ENCODE measurements at regions not wholly inside any gene's neighbourhood (a gene's known extent, or its start where the extent isn't known, plus 50 kb on each side); places are given as distances from the start of the nearest gene placed in this dataset.

GRCh38 chr17:33404070-33404819, 111.2 kb upstream of the ASIC2 start:
- Histone ChIP-seq H3K9me3 (no peaks in the 10 kb centered on the region), H3K4me3 (no peak overlapping the region), H3K4me1 (no peaks in the 10 kb centered on the region), H3K27ac (no peak overlapping the region), H3K36me3 (no peaks in the 10 kb centered on the region), H3K27me3 (no peaks in the 10 kb centered on the region)
- TF ChIP-seq POLR2AphosphoS5 (IDR thresholded peaks at IDR 0.05): no peak
- TF ChIP-seq CTCF (IDR thresholded peaks at IDR 0.05): no peak
- no peak for TF ChIP-seq POLR2A (IDR thresholded peaks at IDR 0.05)
- TF ChIP-seq EP300 (IDR thresholded peaks at IDR 0.05): no peak
- DNase-seq: no peak
- 67 to 83% methylated on average over 4 of the region's 4 CpGs for WGBS, 2 donors
- intact Hi-C loops (cut with DNase I): no loop called here

GRCh38 chr17:33416131-33416530, 123.0 kb upstream of the ASIC2 start:
- H3K36me3 ChIP-seq: no peaks in the 10 kb centered on the region
- no peaks in the 10 kb centered on the region for H3K4me1 ChIP-seq
- peaks cover 0 to 3% (median 0%) of the 10 kb centered on the region in 3 donors for H3K27me3 ChIP-seq
- no peak overlapping the region for H3K4me3 ChIP-seq
- no peak overlapping the region for H3K27ac ChIP-seq
- DNase-seq: no peak
- intact Hi-C loops (cut with DNase I): no loop called here
- H3K9me3 ChIP-seq: no peaks in the 10 kb centered on the region
- 37 to 49% methylated on average over 2 of the region's 2 CpGs for WGBS, 2 donors
- TF ChIP-seq CTCF (IDR thresholded peaks at IDR 0.05): no peak
- no peak for TF ChIP-seq POLR2A (IDR thresholded peaks at IDR 0.05)
- TF ChIP-seq EP300 (IDR thresholded peaks at IDR 0.05): no peak
- no peak for TF ChIP-seq POLR2AphosphoS5 (IDR thresholded peaks at IDR 0.05)

- Histone ChIP-seq H3K36me3 (no peaks in the 10 kb centered on the region), H3K4me1 (no peaks in the 10 kb centered on the region), H3K4me3 (no peak overlapping the region), H3K9me3 (no peaks in the 10 kb centered on the region), H3K27me3 (peaks cover 0 to 3% (median 0%) of the 10 kb centered on the region in 3 donors), H3K27ac (no peak overlapping the region)
- TF ChIP-seq CTCF (IDR thresholded peaks at IDR 0.05): no peak
- TF ChIP-seq EP300 (IDR thresholded peaks at IDR 0.05): no peak
- TF ChIP-seq POLR2AphosphoS5 (IDR thresholded peaks at IDR 0.05): no peak
- no peak for TF ChIP-seq POLR2A (IDR thresholded peaks at IDR 0.05)
- DNase-seq: no peak
- 72 to 86% methylated on average over 3 of the region's 3 CpGs for WGBS, 2 donors
- intact Hi-C loops (cut with DNase I): no loop called here
Measured at GRCh38 chr17:33421933-33422332, 128.8 kb upstream of the ASIC2 start.

- Histone ChIP-seq H3K4me3 (no peak overlapping the region), H3K9me3 (no peaks in the 10 kb centered on the region), H3K36me3 (no peaks in the 10 kb centered on the region), H3K4me1 (no peaks in the 10 kb centered on the region), H3K27ac (no peak overlapping the region), H3K27me3 (no peaks in the 10 kb centered on the region)
- WGBS, 2 donors: 75 to 83% methylated on average over 6 of the region's 6 CpGs
- DNase-seq: no peak
- intact Hi-C loops (cut with DNase I): no loop called here
- no peak for TF ChIP-seq EP300 (IDR thresholded peaks at IDR 0.05)
- no peak for TF ChIP-seq POLR2A (IDR thresholded peaks at IDR 0.05)
- TF ChIP-seq CTCF (IDR thresholded peaks at IDR 0.05): no peak
Measured at GRCh38 chr17:33433581-33433980, 140.5 kb upstream of the ASIC2 start.

GRCh38 chr17:33434841-33435240, 141.7 kb upstream of the ASIC2 start:
- no peaks in the 10 kb centered on the region for H3K36me3 ChIP-seq
- intact Hi-C loops (cut with DNase I): no loop called here
- no peak for TF ChIP-seq POLR2A (IDR thresholded peaks at IDR 0.05)
- no peak for TF ChIP-seq EP300 (IDR thresholded peaks at IDR 0.05)
- no peak for TF ChIP-seq CTCF (IDR thresholded peaks at IDR 0.05)
- TF ChIP-seq POLR2AphosphoS5 (IDR thresholded peaks at IDR 0.05): no peak
- no peak for DNase-seq
- H3K27ac ChIP-seq: no peak overlapping the region
- H3K27me3 ChIP-seq: no peaks in the 10 kb centered on the region
- H3K9me3 ChIP-seq: no peaks in the 10 kb centered on the region
- no peaks in the 10 kb centered on the region for H3K4me1 ChIP-seq
- H3K4me3 ChIP-seq: no peak overlapping the region
